Mesothelial cell of epicardium (in vitro differentiated cells): ENCODE measurements at regions not wholly inside any gene's neighbourhood (a gene's known extent, or its start where the extent isn't known, plus 50 kb on each side); places are given as distances from the start of the nearest gene placed in this dataset.
A peak's percentile ranks its signal among the peaks of the same experiment; 100 is the strongest.

Experiments
- DNase-seq, 2 experiments: peaks; one replicate each; pipeline ENCODE4 v3.0.0; 2021; ENCODE audit warnings: low spot score in 2 of 2; ENCODE audit not compliant: unreplicated experiment in 2 of 2
- H3K27ac Mint-ChIP-seq: 2 replicates; pipeline ENCODE4 v1.8.0; 2021; ENCODE audit warnings: mixed read lengths
- H3K27me3 Mint-ChIP-seq: 2 replicates; pipeline ENCODE4 v1.8.0; 2021; ENCODE audit warnings: low read depth, mixed read lengths
- H3K36me3 Mint-ChIP-seq: 2 replicates; pipeline ENCODE4 v1.8.0; 2021; ENCODE audit warnings: mixed read lengths
- H3K4me1 Mint-ChIP-seq: 2 replicates; pipeline ENCODE4 v1.8.0; 2021; ENCODE audit warnings: mixed read lengths
- H3K4me3 Mint-ChIP-seq: 2 replicates; pipeline ENCODE4 v1.8.0; 2021; ENCODE audit warnings: mild to moderate bottlenecking, moderate library complexity, mixed read lengths
- H3K9me3 Mint-ChIP-seq: 2 replicates; pipeline ENCODE4 v1.8.0; 2021; ENCODE audit warnings: mixed read lengths
- TF ChIP-seq, protein P1 (sequence below): fragments of 200-600 bp; sonication (generic); IDR thresholded peaks from one replicate; pipeline ENCODE4 v1.5.0; 2021; ENCODE audit warnings: antibody characterized with exemption; ENCODE audit not compliant: unreplicated experiment

DNA sequence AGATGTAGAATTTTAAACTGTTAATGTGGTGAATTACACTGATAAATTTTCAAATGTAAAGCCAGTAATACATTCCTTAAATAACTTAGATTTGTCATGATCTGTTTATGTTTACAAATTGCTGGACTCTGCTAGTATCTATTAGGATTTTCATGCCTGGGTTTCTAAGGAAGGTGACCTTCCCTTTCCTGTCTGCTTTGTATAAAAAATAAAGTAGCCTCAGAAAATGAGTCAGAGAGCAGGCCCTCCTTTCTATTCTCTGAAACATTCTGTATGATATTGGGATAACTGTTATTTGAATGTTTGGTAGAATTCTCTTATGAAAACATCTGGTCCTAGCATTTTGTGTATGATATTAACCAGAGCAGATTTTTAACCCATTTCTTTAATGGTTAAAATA is 255.3 kb downstream of the SYK start:
- Mint-ChIP-seq H3K27me3 (peaks cover 5% of the 10 kb centered on the region), H3K9me3 (peaks cover 14% of the 10 kb centered on the region), H3K4me3 (no peak overlapping the region), H3K36me3 (no peaks in the 10 kb centered on the region), H3K4me1 (peaks cover 10% of the 10 kb centered on the region), H3K27ac (no peak overlapping the region)
- no peak for DNase-seq
- TF ChIP-seq, protein P1, sequence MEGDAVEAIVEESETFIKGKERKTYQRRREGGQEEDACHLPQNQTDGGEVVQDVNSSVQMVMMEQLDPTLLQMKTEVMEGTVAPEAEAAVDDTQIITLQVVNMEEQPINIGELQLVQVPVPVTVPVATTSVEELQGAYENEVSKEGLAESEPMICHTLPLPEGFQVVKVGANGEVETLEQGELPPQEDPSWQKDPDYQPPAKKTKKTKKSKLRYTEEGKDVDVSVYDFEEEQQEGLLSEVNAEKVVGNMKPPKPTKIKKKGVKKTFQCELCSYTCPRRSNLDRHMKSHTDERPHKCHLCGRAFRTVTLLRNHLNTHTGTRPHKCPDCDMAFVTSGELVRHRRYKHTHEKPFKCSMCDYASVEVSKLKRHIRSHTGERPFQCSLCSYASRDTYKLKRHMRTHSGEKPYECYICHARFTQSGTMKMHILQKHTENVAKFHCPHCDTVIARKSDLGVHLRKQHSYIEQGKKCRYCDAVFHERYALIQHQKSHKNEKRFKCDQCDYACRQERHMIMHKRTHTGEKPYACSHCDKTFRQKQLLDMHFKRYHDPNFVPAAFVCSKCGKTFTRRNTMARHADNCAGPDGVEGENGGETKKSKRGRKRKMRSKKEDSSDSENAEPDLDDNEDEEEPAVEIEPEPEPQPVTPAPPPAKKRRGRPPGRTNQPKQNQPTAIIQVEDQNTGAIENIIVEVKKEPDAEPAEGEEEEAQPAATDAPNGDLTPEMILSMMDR = no peak

DNA sequence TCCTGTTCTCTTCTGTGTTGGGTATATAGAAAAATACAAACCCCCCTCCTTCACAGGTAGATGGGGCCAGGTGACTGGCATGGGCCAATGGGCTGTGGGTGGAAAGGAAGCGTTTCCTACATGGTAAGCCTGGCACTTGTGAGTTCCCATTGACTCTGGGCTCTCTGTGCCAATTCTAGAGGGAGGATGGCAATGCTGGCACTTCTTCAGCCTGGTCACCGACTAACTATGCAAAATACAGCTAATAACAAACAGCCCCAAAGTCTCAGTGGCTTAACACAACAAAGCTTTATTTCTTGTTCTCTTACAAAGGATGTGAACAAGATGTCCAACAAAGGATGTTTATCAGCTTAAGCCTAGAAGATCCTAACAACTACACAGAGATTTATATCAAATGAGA is 258.1 kb downstream of the SYK start:
- H3K4me3 Mint-ChIP-seq = no peak overlapping the region
- H3K4me1 Mint-ChIP-seq = peaks cover 10% of the 10 kb centered on the region
- H3K9me3 Mint-ChIP-seq = peaks cover 10% of the 10 kb centered on the region
- DNase-seq = no peak
- H3K27ac Mint-ChIP-seq = no peak overlapping the region
- H3K27me3 Mint-ChIP-seq = no peaks in the 10 kb centered on the region
- no peaks in the 10 kb centered on the region for H3K36me3 Mint-ChIP-seq
- TF ChIP-seq, protein P1 = no peak

DNA sequence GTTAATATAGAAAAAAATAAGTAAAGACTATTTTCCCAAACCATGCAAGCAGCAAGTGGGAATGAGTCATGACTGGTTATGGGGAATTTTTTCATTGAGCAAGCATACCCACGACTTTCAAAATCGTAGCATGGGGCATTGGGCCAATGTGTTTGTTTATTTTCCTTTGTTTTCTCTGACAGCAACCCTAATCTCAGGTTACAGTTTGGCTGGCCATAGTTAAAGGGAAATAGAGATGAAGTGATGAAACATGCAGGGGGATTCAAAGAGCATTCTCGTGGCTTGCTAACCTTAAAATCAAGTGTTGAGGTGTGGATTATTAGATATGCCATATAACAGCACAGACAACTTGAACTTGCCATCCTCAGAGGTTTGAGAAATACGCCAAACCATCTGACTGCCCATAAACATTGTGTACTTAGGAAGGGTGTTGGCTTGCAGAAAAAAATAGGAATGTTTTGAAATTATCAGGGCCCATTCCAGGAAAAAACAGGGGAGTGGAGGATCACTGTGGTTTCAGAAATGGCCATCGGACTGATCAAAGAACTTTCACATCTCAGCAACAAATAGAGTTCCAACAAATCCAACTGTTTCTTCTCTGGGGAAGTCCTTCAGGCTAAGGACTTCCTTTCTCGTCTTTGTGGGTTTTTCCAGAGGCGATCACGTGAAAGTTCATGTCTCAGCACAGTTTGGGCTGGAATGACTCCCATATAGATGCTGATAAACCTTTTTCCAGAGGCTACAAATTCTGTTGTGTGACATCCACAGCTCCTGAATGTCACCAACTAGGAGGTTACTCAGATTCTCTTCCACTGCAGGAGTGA is 259.1 kb downstream of the SYK start:
- no peaks in the 10 kb centered on the region for H3K36me3 Mint-ChIP-seq
- H3K27ac Mint-ChIP-seq = no peak overlapping the region
- DNase-seq = peak in 1 of 2 experiments; percentile 14
- TF ChIP-seq, protein P1 = no peak
- H3K27me3 Mint-ChIP-seq = no peaks in the 10 kb centered on the region
- H3K4me1 Mint-ChIP-seq = peaks cover 10% of the 10 kb centered on the region
- H3K4me3 Mint-ChIP-seq = no peak overlapping the region
- H3K9me3 Mint-ChIP-seq = peaks cover 10% of the 10 kb centered on the region

DNA sequence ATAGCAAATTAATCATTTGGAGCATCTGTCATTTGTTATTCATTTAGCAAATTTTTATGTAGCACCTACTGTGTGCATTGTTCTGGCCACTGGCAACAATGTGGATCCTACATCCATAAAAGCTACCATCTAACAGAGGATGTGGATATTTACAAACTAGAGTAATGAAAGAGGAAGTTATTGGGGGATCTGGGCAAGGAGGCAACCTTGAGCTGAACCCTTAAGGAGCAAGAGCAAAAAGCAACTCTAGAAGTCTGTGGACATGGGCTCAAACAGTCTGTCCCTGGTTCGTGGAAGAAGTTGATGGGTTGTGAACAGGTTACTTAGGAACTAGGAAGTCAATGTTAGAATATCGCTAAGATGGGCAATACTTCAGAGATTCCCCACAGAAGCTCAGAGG is 259.9 kb downstream of the SYK start:
- Mint-ChIP-seq H3K9me3 (peaks cover 10% of the 10 kb centered on the region), H3K4me1 (peaks cover 10% of the 10 kb centered on the region), H3K27ac (no peak overlapping the region), H3K27me3 (peaks cover 4% of the 10 kb centered on the region), H3K36me3 (no peaks in the 10 kb centered on the region), H3K4me3 (no peak overlapping the region)
- TF ChIP-seq, protein P1 = no peak
- DNase-seq = no peak

DNA sequence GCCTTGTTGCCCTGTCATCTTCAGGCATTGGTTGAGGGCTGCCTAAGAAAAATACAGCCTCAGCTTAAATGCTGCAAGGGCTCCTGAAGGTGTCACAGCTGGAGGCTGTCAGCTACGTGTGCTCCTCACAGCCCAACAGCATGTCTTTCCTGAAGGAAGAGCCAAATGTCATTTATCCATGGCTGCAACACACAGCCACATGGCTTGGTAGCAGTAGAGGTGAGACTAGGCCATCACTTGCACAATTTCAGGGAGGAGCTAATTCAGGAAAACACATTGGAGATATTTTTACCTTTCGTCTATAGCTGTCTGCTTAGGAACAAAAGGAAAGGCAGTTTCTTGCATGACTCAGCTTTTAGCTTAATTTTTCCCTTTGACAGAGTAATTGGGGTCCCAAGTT is 260.7 kb downstream of the SYK start:
- H3K27me3 Mint-ChIP-seq = peaks cover 6% of the 10 kb centered on the region
- H3K4me1 Mint-ChIP-seq = peaks cover 7% of the 10 kb centered on the region
- peaks cover 10% of the 10 kb centered on the region for H3K9me3 Mint-ChIP-seq
- TF ChIP-seq, protein P1 = no peak
- no peak for DNase-seq
- no peak overlapping the region for H3K4me3 Mint-ChIP-seq
- H3K36me3 Mint-ChIP-seq = no peaks in the 10 kb centered on the region
- H3K27ac Mint-ChIP-seq = no peak overlapping the region
